Fibroblast of lung (primary cell): ENCODE measurements at regions not wholly inside any gene's neighbourhood (a gene's known extent, or its start where the extent isn't known, plus 50 kb on each side); places are given as distances from the start of the nearest gene placed in this dataset.

ENCODE experiments used
- DNase-seq, 2 donors: peaks; one replicate each; pipeline versions ENCODE4 v3.0.0 to v3.0.0-alpha.2; 2010; ENCODE audit warnings: low read depth in 2 of 2
- H2AFZ ChIP-seq: 2 replicates; pipeline ENCODE4 v1.5.1; 2012; ENCODE audit warnings: low read length, control low read depth, inconsistent platforms
- H3K27ac ChIP-seq: 2 replicates; pipeline ENCODE4 v1.5.1; 2011; ENCODE audit warnings: low read length, control low read depth; ENCODE audit not compliant: insufficient read depth
- H3K27me3 ChIP-seq: 2 replicates; pipeline ENCODE4 v1.5.1; 2011; ENCODE audit warnings: mild to moderate bottlenecking, low read length; ENCODE audit not compliant: control insufficient read depth, insufficient read depth
- H3K36me3 ChIP-seq: 2 replicates; pipeline ENCODE4 v1.5.1; 2011; ENCODE audit warnings: low read length; ENCODE audit not compliant: control insufficient read depth, insufficient read depth
- H3K4me1 ChIP-seq: 2 replicates; pipeline ENCODE4 v1.5.1; 2011; ENCODE audit warnings: low read length; ENCODE audit not compliant: control insufficient read depth, insufficient read depth; ENCODE audit errors: extremely low read depth
- H3K4me2 ChIP-seq: 2 replicates; pipeline ENCODE4 v1.5.1; 2011; ENCODE audit warnings: low read length, control low read depth; ENCODE audit not compliant: insufficient read depth; ENCODE audit errors: extremely low read depth
- H3K4me3 ChIP-seq, 4 experiments: fragments of 200-600 bp in 1 of 4; sonication (generic) in 1 of 4; replicated peaks in 1 of 4; 2 replicates each; pipeline ENCODE4 v1.5.1; 2011 to 2016; ENCODE audit warnings: low read length in 4 of 4, low read depth in 3 of 4, mild to moderate bottlenecking in 3 of 4, control low read depth in 2 of 4, inconsistent platforms in 1 of 4, mixed read lengths in 1 of 4; ENCODE audit not compliant: insufficient read depth in 1 of 4; ENCODE audit errors: control extremely low read depth in 1 of 4
- H3K79me2 ChIP-seq: 2 replicates; pipeline ENCODE4 v1.5.1; 2012; ENCODE audit warnings: mild to moderate bottlenecking, low read length, inconsistent platforms; ENCODE audit not compliant: control insufficient read depth, insufficient read depth
- H3K9ac ChIP-seq: 2 replicates; pipeline ENCODE4 v1.5.1; 2011; ENCODE audit warnings: mild to moderate bottlenecking, low read length, control low read depth; ENCODE audit not compliant: insufficient read depth
- H3K9me3 ChIP-seq: 2 replicates; pipeline ENCODE4 v1.5.1; 2012; ENCODE audit warnings: low read depth, low read length; ENCODE audit not compliant: control insufficient read depth, insufficient read depth
- H4K20me1 ChIP-seq: 2 replicates; pipeline ENCODE4 v1.5.1; 2011; ENCODE audit warnings: low read length; ENCODE audit not compliant: control insufficient read depth, insufficient read depth; ENCODE audit errors: extremely low read depth
- CTCF ChIP-seq, 2 donors: IDR thresholded peaks in 1 of 2; conservative IDR thresholded peaks in 1 of 2; 1 replicate in 1 of 2; 2 replicates in 1 of 2; pipeline ENCODE4 v1.5.1; 2011 to 2012; ENCODE audit warnings: low read length in 2 of 2, control low read depth in 1 of 2, inconsistent platforms in 1 of 2, low read depth in 1 of 2, mild to moderate bottlenecking in 1 of 2
- EZH2 ChIP-seq: IDR thresholded peaks from 2 replicates; pipeline ENCODE4 v1.5.1; 2012; ENCODE audit warnings: low read length, control low read depth, mild to moderate bottlenecking; ENCODE audit errors: missing control alignments

GRCh38 chr2:36262581-36262980 lies 93.0 kb upstream of the CRIM1 start:
- no peak overlapping the region for H3K4me3 ChIP-seq
- no peaks in the 10 kb centered on the region for H3K36me3 ChIP-seq
- H3K9me3 ChIP-seq: no peaks in the 10 kb centered on the region
- H2AFZ ChIP-seq: no peak overlapping the region
- no peak overlapping the region for H3K27ac ChIP-seq
- H3K9ac ChIP-seq: no peak overlapping the region
- no peak overlapping the region for H3K4me2 ChIP-seq
- H3K4me1 ChIP-seq: no peaks in the 10 kb centered on the region
- DNase-seq: no peak
- no peaks in the 10 kb centered on the region for H3K79me2 ChIP-seq
- H4K20me1 ChIP-seq: no peaks in the 10 kb centered on the region
- TF ChIP-seq EZH2 (no peak), CTCF (conservative IDR thresholded peaks at IDR 0.05 in 1 of 2, IDR thresholded peaks at IDR 0.05 in 1 of 2; ENCODE audit: low read depth in 1 of 2, low read length in 2 of 2) (no peak)
- no peaks in the 10 kb centered on the region for H3K27me3 ChIP-seq

GRCh38 chr2:36255863-36256262 lies 99.7 kb upstream of the CRIM1 start:
- H2AFZ ChIP-seq: no peak overlapping the region
- H3K79me2 ChIP-seq: no peaks in the 10 kb centered on the region
- DNase-seq: peak; percentile 5 to 9
- H3K4me3 ChIP-seq: no peak overlapping the region
- H3K36me3 ChIP-seq: no peaks in the 10 kb centered on the region
- H3K4me1 ChIP-seq: no peaks in the 10 kb centered on the region
- H3K4me2 ChIP-seq: no peak overlapping the region
- no peaks in the 10 kb centered on the region for H3K9me3 ChIP-seq
- no peaks in the 10 kb centered on the region for H3K27me3 ChIP-seq
- no peak overlapping the region for H3K27ac ChIP-seq
- TF ChIP-seq CTCF (conservative IDR thresholded peaks at IDR 0.05 in 1 of 2, IDR thresholded peaks at IDR 0.05 in 1 of 2; ENCODE audit: low read depth in 1 of 2, low read length in 2 of 2) (no peak), EZH2 (no peak)
- H3K9ac ChIP-seq: no peak overlapping the region
- no peaks in the 10 kb centered on the region for H4K20me1 ChIP-seq

GRCh38 chr2:36253086-36253485 lies 102.5 kb upstream of the CRIM1 start:
- peak in 1 of 2 donors; percentile 39 for DNase-seq
- Histone ChIP-seq H3K27ac (no peak overlapping the region), H3K36me3 (no peaks in the 10 kb centered on the region), H3K27me3 (no peaks in the 10 kb centered on the region), H3K4me2 (no peak overlapping the region), H3K4me1 (no peaks in the 10 kb centered on the region), H3K9ac (no peak overlapping the region), H2AFZ (no peak overlapping the region), H3K79me2 (no peaks in the 10 kb centered on the region), H4K20me1 (no peaks in the 10 kb centered on the region), H3K4me3 (no peak overlapping the region), H3K9me3 (no peaks in the 10 kb centered on the region)
- TF ChIP-seq CTCF (conservative IDR thresholded peaks at IDR 0.05 in 1 of 2, IDR thresholded peaks at IDR 0.05 in 1 of 2; ENCODE audit: low read depth in 1 of 2, low read length in 2 of 2): no peak
- TF ChIP-seq EZH2: no peak
